ENCODE measurements at regions not wholly inside any gene's neighbourhood (a gene's known extent, or its start where the extent isn't known, plus 50 kb on each side); places are given as distances from the start of the nearest gene placed in this dataset.

DNA sequence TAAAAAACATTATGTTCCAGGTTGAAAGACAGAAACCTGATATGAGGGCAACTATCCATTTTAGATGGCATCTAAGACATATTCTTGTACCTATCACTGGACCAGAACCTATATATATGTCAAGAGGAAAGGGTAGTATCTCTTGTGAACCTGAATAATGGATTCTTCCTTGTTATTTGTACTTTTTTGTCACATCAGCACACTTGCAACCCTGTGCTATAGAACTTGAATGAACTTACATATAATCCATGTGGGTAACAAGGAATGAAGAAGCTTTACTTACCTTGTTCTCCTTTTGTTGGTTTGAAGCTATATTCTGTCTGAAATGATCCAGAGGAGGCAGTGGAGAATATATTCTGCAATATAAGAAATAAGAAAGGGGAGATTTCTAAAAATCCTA, 483.7 kb upstream of the ATXN8OS start:
- DNase-seq (ENCODE audit: low spot score) = no peak
- no peak overlapping the region for H3K27ac Mint-ChIP-seq (ENCODE audit: unreplicated experiment)
- no peaks in the 10 kb centered on the region for H3K27me3 Mint-ChIP-seq (ENCODE audit: low read depth)
- H3K9me3 Mint-ChIP-seq (ENCODE audit: low read depth) = no peaks in the 10 kb centered on the region
- no peaks in the 10 kb centered on the region for H3K4me1 Mint-ChIP-seq (ENCODE audit: low read depth)
- no peak overlapping the region for H3K4me3 Mint-ChIP-seq (ENCODE audit: unreplicated experiment)
- no peaks in the 10 kb centered on the region for H3K36me3 Mint-ChIP-seq (ENCODE audit: low read depth)
- TF ChIP-seq, protein P1, sequence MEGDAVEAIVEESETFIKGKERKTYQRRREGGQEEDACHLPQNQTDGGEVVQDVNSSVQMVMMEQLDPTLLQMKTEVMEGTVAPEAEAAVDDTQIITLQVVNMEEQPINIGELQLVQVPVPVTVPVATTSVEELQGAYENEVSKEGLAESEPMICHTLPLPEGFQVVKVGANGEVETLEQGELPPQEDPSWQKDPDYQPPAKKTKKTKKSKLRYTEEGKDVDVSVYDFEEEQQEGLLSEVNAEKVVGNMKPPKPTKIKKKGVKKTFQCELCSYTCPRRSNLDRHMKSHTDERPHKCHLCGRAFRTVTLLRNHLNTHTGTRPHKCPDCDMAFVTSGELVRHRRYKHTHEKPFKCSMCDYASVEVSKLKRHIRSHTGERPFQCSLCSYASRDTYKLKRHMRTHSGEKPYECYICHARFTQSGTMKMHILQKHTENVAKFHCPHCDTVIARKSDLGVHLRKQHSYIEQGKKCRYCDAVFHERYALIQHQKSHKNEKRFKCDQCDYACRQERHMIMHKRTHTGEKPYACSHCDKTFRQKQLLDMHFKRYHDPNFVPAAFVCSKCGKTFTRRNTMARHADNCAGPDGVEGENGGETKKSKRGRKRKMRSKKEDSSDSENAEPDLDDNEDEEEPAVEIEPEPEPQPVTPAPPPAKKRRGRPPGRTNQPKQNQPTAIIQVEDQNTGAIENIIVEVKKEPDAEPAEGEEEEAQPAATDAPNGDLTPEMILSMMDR (IDR thresholded peaks at IDR 0.05) = no peak

DNA sequence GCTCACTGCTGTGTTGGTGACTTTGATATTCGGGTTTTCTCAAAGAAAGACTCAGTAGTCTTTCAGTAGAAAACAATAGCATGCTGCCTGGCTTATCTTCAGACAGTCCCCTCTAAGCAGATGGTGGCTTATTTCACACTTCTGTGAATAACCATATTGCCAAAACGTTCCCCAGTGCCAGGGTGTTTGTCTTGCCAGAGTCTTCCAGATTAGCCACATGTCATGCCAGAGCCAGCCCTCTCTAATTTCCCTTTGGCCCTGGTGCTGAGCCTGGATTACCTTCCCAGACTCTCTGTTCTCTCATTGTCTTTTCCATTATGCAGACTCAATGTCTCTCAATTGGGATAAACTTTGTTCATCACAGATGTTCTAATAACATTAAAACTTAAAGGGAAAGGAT, 488.0 kb upstream of the ATXN8OS start:
- Mint-ChIP-seq H3K27ac (ENCODE audit: unreplicated experiment) (no peak overlapping the region), H3K36me3 (ENCODE audit: low read depth) (no peaks in the 10 kb centered on the region), H3K4me1 (ENCODE audit: low read depth) (no peaks in the 10 kb centered on the region), H3K27me3 (ENCODE audit: low read depth) (no peaks in the 10 kb centered on the region), H3K9me3 (ENCODE audit: low read depth) (no peaks in the 10 kb centered on the region), H3K4me3 (ENCODE audit: unreplicated experiment) (no peak overlapping the region)
- TF ChIP-seq, protein P1 (IDR thresholded peaks at IDR 0.05) = no peak
- no peak for DNase-seq (ENCODE audit: low spot score)

DNA sequence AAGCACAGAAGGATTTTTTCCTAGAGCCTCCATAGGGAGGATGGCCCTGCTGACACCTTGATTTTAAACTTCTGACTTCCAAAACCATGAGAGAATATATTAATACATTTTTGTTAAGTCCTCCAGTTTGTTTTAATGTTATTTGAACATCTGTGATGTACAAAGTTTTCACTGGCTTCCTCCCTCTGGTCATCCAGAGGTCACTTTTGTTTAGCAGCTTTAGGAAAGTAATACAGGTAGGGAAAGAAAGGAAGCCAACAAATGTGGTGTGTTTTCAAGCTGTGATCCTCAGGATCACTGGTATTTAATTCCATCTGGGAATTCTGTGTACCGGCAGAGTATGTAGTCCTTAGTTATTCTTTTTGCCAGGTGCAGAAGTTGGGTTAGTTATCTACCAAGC, 488.8 kb upstream of the ATXN8OS start:
- H3K27ac Mint-ChIP-seq (ENCODE audit: unreplicated experiment) = no peak overlapping the region
- H3K4me3 Mint-ChIP-seq (ENCODE audit: unreplicated experiment) = no peak overlapping the region
- H3K36me3 Mint-ChIP-seq (ENCODE audit: low read depth) = no peaks in the 10 kb centered on the region
- no peaks in the 10 kb centered on the region for H3K27me3 Mint-ChIP-seq (ENCODE audit: low read depth)
- H3K9me3 Mint-ChIP-seq (ENCODE audit: low read depth) = no peaks in the 10 kb centered on the region
- no peaks in the 10 kb centered on the region for H3K4me1 Mint-ChIP-seq (ENCODE audit: low read depth)
- TF ChIP-seq, protein P1 (IDR thresholded peaks at IDR 0.05) = no peak
- no peak for DNase-seq (ENCODE audit: low spot score)

DNA sequence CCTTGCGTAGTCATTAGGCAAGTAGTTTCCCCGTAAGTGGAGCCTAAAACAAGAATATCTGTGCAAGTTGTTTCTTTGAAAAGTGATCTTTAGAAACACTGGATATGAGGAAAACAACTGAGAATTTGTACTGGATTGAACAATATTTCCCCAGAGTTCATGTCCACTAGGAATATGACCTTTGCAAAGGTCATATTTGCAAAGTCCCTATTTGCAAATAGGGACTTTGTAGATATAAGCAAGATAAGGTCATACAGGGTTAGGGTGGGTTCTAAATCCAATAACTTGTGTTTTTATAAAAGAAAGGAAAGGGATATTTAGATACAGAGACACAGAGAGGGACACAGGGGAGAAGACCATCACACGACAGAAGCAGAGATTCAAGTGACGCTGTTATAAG, 489.2 kb upstream of the ATXN8OS start:
- Mint-ChIP-seq H3K4me3 (ENCODE audit: unreplicated experiment) (no peak overlapping the region), H3K9me3 (ENCODE audit: low read depth) (no peaks in the 10 kb centered on the region), H3K4me1 (ENCODE audit: low read depth) (no peaks in the 10 kb centered on the region), H3K27me3 (ENCODE audit: low read depth) (no peaks in the 10 kb centered on the region), H3K27ac (ENCODE audit: unreplicated experiment) (no peak overlapping the region), H3K36me3 (ENCODE audit: low read depth) (no peaks in the 10 kb centered on the region)
- TF ChIP-seq, protein P1 (IDR thresholded peaks at IDR 0.05) = no peak
- no peak for DNase-seq (ENCODE audit: low spot score)

DNA sequence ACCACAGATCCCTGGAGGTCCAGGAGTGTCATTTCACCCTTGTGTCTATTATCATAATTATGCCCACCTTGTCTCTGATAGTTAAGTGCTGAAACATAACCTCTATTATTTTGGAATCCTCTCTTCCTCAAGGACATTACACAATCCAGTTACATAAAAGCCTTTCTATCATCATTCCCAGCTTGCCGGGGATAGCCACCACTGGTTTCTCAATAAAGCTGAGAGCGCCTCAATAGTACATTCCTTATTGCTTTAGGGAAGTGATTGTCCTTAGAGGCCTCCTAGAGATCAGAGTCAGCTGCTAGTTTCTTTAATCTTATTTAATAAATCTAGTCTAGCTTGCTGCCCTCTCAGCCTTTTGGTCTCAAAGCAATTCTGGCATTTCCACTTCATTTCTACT, 490.0 kb upstream of the ATXN8OS start:
- no peak overlapping the region for H3K4me3 Mint-ChIP-seq (ENCODE audit: unreplicated experiment)

More for the DNA sequence above, 490.0 kb upstream of the ATXN8OS start:
- H3K27ac Mint-ChIP-seq (ENCODE audit: unreplicated experiment) = no peak overlapping the region
- H3K9me3 Mint-ChIP-seq (ENCODE audit: low read depth) = no peaks in the 10 kb centered on the region
- H3K27me3 Mint-ChIP-seq (ENCODE audit: low read depth) = no peaks in the 10 kb centered on the region
- TF ChIP-seq, protein P1 (IDR thresholded peaks at IDR 0.05) = no peak
- DNase-seq (ENCODE audit: low spot score) = no peak
- no peaks in the 10 kb centered on the region for H3K36me3 Mint-ChIP-seq (ENCODE audit: low read depth)
- H3K4me1 Mint-ChIP-seq (ENCODE audit: low read depth) = no peaks in the 10 kb centered on the region
